Uterus (tissue), 3 donors: ENCODE measurements at regions not wholly inside any gene's neighbourhood (a gene's known extent, or its start where the extent isn't known, plus 50 kb on each side); places are given as distances from the start of the nearest gene placed in this dataset.

Experiments
- DNase-seq, 2 donors: peaks; one replicate each; pipeline ENCODE4 v3.0.0-alpha.2; 2019 to 2020
- H3K27ac ChIP-seq, 2 donors: fragments of 200-600 bp; sonication (generic); 1 replicate in 1 of 2; 2 replicates in 1 of 2; pipeline ENCODE4 v1.5.1; 2016 to 2018
- H3K27me3 ChIP-seq, 2 donors: fragments of 200-600 bp; sonication (generic); one replicate each; pipeline ENCODE4 v1.5.1; 2018 to 2019; ENCODE audit warnings: control low read depth in 1 of 2
- H3K36me3 ChIP-seq, 2 donors: fragments of 200-600 bp; sonication (generic); one replicate each; pipeline ENCODE4 v1.5.1; 2019; ENCODE audit warnings: control low read depth in 1 of 2
- H3K4me1 ChIP-seq, 2 donors: fragments of 200-600 bp; sonication (generic); one replicate each; pipeline ENCODE4 v1.5.1; 2018 to 2019; ENCODE audit warnings: control low read depth in 1 of 2
- H3K4me3 ChIP-seq, 2 donors: fragments of 200-600 bp; sonication (generic); 1 replicate in 1 of 2; 2 replicates in 1 of 2; pipeline ENCODE4 v1.5.1; 2018 to 2019; ENCODE audit warnings: mild to moderate bottlenecking in 1 of 2
- H3K9me3 ChIP-seq, 2 donors: fragments of 200-600 bp; sonication (generic); one replicate each; pipeline ENCODE4 v1.5.1; 2019; ENCODE audit warnings: control low read depth in 1 of 2
- POLR2A ChIP-seq, 2 donors: fragments of 450-650 bp; IDR thresholded peaks; one replicate each; pipeline ENCODE4 v1.6.1; 2016; ENCODE audit warnings: antibody characterized with exemption in 2 of 2, mild to moderate bottlenecking in 1 of 2, moderate library complexity in 1 of 2
- intact Hi-C: fragments of 100-400 bp; cut with DNase I; formaldehyde crosslinking; loops from one replicate; pipeline ENCODE4 v1.15.1; 2023; ENCODE audit warnings: low total_unique reads
- TF ChIP-seq, protein P1 (sequence below), 4 experiments: fragments of 200-600 bp in 2 of 4; fragments of 450-650 bp in 2 of 4; sonication (generic) in 2 of 4; IDR thresholded peaks; one replicate each; pipeline ENCODE4 v1.5.1; 2016 to 2019; ENCODE audit warnings: antibody characterized with exemption in 4 of 4, mild to moderate bottlenecking in 2 of 4, moderate library complexity in 1 of 4
- donor health status: DM: yes; HTN: yes; CAD: no.

DNA sequence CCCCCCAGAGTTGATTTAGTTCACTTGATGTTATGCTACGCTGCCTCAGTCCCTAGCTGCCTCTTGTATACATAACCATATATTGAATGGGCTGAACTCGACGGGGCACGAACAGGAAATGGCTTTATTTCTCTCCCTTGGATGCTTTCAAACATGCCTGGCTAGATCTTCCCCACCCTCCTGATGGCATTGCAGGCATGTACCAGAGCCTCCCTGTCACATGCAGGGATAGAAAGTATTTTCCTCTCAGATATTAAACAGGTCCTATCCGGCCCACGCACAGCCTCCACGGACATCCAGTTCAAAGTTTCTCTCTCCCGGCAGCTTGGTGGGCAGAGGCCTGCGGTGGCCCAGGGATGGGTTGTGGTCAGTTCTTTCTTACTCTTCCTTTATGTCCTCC lies 422.1 kb downstream of the RPS24 start:
- peak in 1 of 2 donors; percentile 42 for DNase-seq
- Histone ChIP-seq H3K27me3 (no peaks in the 10 kb centered on the region), H3K9me3 (no peaks in the 10 kb centered on the region), H3K4me3 (no peak overlapping the region), H3K36me3 (no peaks in the 10 kb centered on the region), H3K4me1 (peaks cover 6% of the 10 kb centered on the region in 2 donors), H3K27ac (peak overlapping the region; percentile 19 to 55)
- TF ChIP-seq, protein P1, sequence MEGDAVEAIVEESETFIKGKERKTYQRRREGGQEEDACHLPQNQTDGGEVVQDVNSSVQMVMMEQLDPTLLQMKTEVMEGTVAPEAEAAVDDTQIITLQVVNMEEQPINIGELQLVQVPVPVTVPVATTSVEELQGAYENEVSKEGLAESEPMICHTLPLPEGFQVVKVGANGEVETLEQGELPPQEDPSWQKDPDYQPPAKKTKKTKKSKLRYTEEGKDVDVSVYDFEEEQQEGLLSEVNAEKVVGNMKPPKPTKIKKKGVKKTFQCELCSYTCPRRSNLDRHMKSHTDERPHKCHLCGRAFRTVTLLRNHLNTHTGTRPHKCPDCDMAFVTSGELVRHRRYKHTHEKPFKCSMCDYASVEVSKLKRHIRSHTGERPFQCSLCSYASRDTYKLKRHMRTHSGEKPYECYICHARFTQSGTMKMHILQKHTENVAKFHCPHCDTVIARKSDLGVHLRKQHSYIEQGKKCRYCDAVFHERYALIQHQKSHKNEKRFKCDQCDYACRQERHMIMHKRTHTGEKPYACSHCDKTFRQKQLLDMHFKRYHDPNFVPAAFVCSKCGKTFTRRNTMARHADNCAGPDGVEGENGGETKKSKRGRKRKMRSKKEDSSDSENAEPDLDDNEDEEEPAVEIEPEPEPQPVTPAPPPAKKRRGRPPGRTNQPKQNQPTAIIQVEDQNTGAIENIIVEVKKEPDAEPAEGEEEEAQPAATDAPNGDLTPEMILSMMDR (IDR thresholded peaks at IDR 0.05) = no peak
- TF ChIP-seq POLR2A (IDR thresholded peaks at IDR 0.05) = no peak
- intact Hi-C loops = no loop called here

DNA sequence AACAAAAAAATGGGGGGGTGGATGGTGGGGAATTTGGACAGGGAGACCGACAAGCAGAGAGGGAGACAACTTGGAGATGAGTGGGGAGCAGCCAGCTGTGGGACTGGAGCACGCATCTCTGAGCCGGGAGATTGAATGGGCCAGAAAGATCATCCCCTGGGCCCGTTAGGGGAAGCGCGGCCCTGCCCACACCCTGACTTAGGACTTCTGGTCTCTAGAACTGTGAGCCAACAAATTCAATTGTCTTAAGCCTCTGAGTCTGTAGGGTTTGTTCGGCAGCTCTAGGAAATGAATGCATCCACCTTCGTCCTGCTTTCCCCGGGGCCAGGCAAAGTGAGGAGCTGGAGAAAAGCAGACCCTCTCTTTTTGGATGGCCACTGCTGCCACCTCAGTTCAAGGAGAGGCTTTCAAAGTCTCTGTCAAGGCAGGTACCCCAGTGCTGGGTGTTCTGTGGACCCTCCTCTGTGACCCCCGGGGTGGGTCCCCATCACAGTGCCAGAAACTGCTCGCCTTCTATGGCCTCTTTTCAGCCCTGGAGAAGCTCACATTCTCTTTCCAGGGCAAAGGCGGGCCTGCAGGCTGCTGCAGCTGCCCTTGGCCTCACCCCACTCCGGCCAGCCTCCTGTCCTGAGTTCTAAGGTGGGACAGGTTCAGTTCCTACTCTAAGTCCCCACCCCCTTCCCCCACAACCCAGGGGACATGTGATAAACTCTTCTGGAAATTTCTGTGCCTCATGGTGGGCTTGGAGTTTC lies 423.2 kb downstream of the RPS24 start:
- intact Hi-C loops = no loop called here
- TF ChIP-seq POLR2A (IDR thresholded peaks at IDR 0.05) = no peak
- TF ChIP-seq, protein P1 (IDR thresholded peaks at IDR 0.05) = no peak
- no peaks in the 10 kb centered on the region for H3K27me3 ChIP-seq

DNA sequence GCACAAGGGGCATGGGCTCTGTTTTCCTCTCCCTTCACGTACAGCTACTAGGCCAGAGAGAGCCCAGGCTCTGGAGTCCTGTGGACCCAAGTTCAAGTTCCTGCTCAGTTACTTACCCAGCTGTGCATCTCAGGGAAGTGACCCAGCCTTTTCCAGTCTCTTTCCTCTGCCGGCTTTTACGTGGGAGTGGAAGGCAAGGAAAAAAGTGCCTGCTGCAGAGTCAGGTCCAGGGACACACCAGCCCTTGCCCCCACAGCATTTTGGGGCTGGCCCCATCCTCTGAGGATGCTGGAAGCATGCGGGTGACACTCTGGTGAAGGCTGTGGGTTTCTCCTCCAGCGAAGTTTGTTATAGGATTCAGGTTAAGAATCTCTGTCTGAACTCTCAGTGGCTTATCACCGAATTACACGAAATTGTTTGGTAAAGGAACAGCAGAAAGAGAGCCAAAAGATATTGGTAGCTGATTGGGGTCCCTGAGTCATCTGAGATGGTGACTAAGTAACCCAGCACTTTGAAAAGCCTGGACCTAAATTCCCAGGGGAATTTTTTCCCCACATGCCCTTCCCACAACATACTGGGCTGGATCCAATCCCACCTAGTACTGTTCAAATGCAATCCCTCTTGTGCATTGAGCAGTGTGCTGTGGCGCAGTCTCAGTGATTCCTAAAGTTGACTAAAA lies 424.3 kb downstream of the RPS24 start:
- H3K36me3 ChIP-seq = no peaks in the 10 kb centered on the region
- no peaks in the 10 kb centered on the region for H3K4me1 ChIP-seq
- no peaks in the 10 kb centered on the region for H3K9me3 ChIP-seq
- H3K27me3 ChIP-seq = no peaks in the 10 kb centered on the region
- peak in 1 of 2 donors; percentile 4 for DNase-seq
- H3K4me3 ChIP-seq = no peak overlapping the region
- H3K27ac ChIP-seq = no peak overlapping the region
- TF ChIP-seq, protein P1 (IDR thresholded peaks at IDR 0.05) = no peak
- no peak for TF ChIP-seq POLR2A (IDR thresholded peaks at IDR 0.05)
- intact Hi-C loops = no loop called here

More for the DNA sequence above, 423.2 kb downstream of the RPS24 start:
- H3K4me1 ChIP-seq = no peaks in the 10 kb centered on the region
- no peak overlapping the region for H3K4me3 ChIP-seq
- no peak for DNase-seq
- peak overlapping the region in 1 of 2 donors; percentile 55 for H3K27ac ChIP-seq
- H3K9me3 ChIP-seq = no peaks in the 10 kb centered on the region
- no peaks in the 10 kb centered on the region for H3K36me3 ChIP-seq

DNA sequence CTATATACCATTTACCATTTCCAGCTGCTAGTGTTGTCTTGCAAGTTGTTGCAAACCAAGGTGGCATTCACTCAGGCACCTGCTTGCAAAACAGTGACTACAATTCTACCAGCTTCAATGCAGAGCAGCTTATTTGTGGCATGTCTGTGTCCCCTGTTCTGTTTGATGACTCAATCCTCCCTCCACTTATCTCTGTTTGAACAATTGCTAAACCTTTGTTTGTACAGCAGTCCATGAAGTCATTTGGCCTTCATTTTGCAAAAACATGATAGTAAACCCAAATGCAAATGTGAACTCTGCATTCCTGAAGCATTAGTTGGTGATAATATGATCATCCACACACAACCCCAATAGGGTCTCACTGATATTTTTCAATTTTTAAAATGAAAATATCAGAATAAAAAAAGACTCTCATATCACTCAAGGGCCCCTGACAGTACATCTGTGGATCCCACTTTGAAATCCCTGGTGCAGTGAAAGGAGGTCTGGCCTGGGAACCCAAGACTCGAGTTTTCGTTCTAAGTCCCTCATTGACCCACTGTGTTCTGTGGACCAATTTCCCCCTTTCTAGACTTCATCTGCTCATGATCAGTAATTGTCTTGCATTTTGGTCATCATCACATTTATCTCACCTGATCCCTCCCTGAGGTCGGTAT lies 425.4 kb downstream of the RPS24 start:
- Histone ChIP-seq H3K4me3 (no peak overlapping the region), H3K27me3 (no peaks in the 10 kb centered on the region), H3K36me3 (no peaks in the 10 kb centered on the region), H3K4me1 (no peaks in the 10 kb centered on the region), H3K9me3 (no peaks in the 10 kb centered on the region), H3K27ac (no peak overlapping the region)
- TF ChIP-seq POLR2A (IDR thresholded peaks at IDR 0.05) = no peak
- TF ChIP-seq, protein P1 (IDR thresholded peaks at IDR 0.05) = no peak
- peak in 1 of 2 donors; percentile 2 for DNase-seq
- intact Hi-C loops = no loop called here

DNA sequence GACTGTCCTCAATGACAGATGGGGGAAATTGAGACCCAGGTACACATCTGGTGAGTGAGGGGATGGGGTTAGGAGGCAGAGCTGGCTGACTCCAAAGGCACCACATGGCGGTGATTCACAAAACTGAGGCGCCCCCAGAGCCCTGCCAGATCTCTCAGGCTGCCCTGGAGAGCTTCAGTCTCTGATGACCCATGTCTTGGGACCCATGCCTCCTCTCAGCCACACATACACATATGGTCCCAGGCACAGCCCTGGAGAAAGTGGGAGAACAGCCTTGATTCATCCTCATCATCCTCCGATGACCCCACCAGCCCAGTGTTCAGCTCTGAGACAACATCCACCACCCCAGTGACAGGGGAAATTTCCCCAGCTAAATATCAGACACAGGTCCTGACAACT lies 426.0 kb downstream of the RPS24 start:
- Histone ChIP-seq H3K27me3 (no peaks in the 10 kb centered on the region), H3K36me3 (no peaks in the 10 kb centered on the region), H3K4me3 (no peak overlapping the region), H3K4me1 (no peaks in the 10 kb centered on the region), H3K9me3 (no peaks in the 10 kb centered on the region), H3K27ac (no peak overlapping the region)
- intact Hi-C loops = no loop called here
- DNase-seq = peak in 1 of 2 donors; percentile 11
- TF ChIP-seq, protein P1 (IDR thresholded peaks at IDR 0.05) = no peak
- TF ChIP-seq POLR2A (IDR thresholded peaks at IDR 0.05) = no peak
